Memory B cell (primary cell): ENCODE measurements at regions not wholly inside any gene's neighbourhood (a gene's known extent, or its start where the extent isn't known, plus 50 kb on each side); places are given as distances from the start of the nearest gene placed in this dataset.

Experiments
- ATAC-seq: fragments of 150-1000 bp; cut with Tn5 transposase; 2 replicates; pipeline ENCODE4 v1.10.0; 2021; ENCODE audit warnings: low read depth, mild to moderate bottlenecking, moderate library complexity
- DNase-seq, 2 donors: peaks; one replicate each; pipeline ENCODE4 v3.0.0; 2022; ENCODE audit warnings: low spot score in 2 of 2
- H3K27ac Mint-ChIP-seq: one replicate; pipeline ENCODE4 v1.8.0; 2022; ENCODE audit warnings: mild to moderate bottlenecking, moderate library complexity, mixed read lengths
- H3K27me3 Mint-ChIP-seq: one replicate; pipeline ENCODE4 v1.8.0; 2022; ENCODE audit warnings: mixed read lengths
- H3K36me3 Mint-ChIP-seq: one replicate; pipeline ENCODE4 v1.8.0; 2022; ENCODE audit warnings: mild to moderate bottlenecking, mixed read lengths
- H3K4me1 Mint-ChIP-seq: one replicate; pipeline ENCODE4 v1.8.0; 2022; ENCODE audit warnings: mixed read lengths
- H3K4me3 Mint-ChIP-seq: one replicate; pipeline ENCODE4 v1.8.0; 2022; ENCODE audit warnings: mild to moderate bottlenecking, moderate library complexity, mixed read lengths
- H3K9me3 Mint-ChIP-seq: one replicate; pipeline ENCODE4 v1.8.0; 2022; ENCODE audit warnings: mixed read lengths

DNA sequence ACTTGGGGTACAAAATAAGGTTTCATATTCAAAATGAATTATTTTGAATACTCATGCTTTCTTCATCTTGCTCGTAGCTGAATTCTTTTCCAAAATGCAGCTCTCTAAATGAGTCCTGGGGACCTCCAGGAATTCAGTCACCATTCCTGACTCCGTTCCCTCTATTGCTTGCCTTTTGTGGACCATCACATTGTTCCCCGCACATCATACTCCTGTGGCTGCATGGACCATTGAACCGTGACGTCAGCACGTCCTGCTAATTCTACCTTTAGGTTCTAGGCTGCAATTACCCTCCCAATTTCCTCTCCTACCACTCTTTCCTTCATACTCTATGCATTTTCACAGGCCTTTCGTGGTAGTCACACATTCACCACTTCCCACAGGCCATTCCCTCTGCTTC is 173.1 kb upstream of the ID4 start:
- Mint-ChIP-seq H3K4me3 (no peak overlapping the region), H3K4me1 (no peaks in the 10 kb centered on the region), H3K36me3 (no peaks in the 10 kb centered on the region), H3K27me3 (no peaks in the 10 kb centered on the region), H3K9me3 (peaks cover 8% of the 10 kb centered on the region), H3K27ac (no peak overlapping the region)
- no peak for DNase-seq
- ATAC-seq, result no peak

DNA sequence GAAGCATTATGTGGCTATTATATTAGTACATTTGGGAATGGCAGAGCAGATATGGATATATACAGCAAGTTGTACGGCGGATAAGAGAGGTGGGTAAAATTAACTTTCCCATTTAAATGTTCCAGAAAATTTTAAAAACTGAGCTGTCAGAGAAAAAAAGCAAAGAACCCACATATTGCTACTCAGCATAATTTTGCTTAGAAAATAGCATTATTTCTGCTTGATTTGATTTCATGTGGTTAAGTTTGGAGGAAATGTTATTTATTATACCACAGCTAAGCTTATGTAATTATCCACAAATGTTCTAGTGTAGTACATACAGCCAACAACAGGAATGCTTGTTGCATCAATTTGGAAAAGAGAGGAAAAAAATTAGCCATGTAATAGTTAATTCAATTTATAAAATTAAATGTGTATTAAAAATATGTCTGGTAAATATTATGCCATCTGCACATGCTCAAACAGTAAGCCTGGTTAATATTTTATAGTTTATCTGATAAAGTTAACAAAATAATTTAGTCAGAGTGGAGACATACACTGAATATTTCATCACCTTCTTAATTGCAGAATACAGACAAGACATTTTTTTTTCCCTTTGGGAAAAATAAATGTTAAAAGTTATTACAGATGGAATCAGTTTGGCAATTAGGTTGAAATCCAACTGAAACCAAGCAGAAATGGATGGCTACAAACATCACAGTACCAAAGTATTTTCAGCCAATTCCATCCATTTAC is 172.1 kb upstream of the ID4 start:
- no peaks in the 10 kb centered on the region for H3K27me3 Mint-ChIP-seq
- ATAC-seq (no peak), DNase-seq (no peak)
- H3K27ac Mint-ChIP-seq, result no peak overlapping the region
- no peaks in the 10 kb centered on the region for H3K36me3 Mint-ChIP-seq
- H3K4me3 Mint-ChIP-seq, result no peak overlapping the region
- H3K4me1 Mint-ChIP-seq, result no peaks in the 10 kb centered on the region
- peaks cover 8% of the 10 kb centered on the region for H3K9me3 Mint-ChIP-seq

DNA sequence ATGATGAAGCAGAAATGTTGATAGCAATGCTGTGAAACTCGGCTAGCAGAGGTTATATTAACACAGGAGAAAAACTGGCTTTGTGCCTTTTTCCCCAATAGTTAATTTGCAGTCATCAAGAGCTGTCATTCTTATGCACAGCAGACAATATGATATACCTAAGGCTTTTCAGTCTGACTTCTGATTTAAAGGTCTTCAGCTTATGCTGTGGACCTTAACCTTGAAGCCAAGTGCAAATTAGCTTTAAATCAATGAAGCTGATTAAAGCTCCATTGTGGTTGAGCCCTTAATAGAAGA is 171.6 kb upstream of the ID4 start:
- Mint-ChIP-seq H3K4me1 (no peaks in the 10 kb centered on the region), H3K27ac (no peak overlapping the region)
- DNase-seq, result no peak

DNA sequence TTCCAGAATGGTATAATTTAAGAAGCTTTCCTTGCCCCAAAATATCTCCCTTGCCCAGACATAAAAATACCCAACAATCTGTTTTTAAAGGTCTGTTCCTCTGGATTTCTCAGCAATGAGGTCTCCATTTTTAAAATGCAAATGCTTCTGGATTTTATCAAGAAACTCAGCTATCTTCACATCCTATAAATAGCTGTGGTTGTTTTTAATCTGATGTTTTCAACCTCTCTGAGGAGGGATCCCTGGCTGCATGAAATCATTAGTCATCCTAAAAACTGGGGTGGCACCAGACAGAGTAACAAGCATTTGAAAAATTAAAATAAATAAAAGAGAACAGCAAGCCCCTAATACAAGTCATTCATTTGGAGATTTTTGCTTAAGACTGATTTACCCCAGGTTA is 168.5 kb upstream of the ID4 start:
- Mint-ChIP-seq H3K36me3 (no peaks in the 10 kb centered on the region), H3K27me3 (peaks cover 2% of the 10 kb centered on the region), H3K9me3 (peaks cover 6% of the 10 kb centered on the region), H3K4me3 (no peak overlapping the region), H3K27ac (no peak overlapping the region), H3K4me1 (no peaks in the 10 kb centered on the region)
- DNase-seq, result no peak
- no peak for ATAC-seq

More for the DNA sequence above, 171.6 kb upstream of the ID4 start:
- no peak for ATAC-seq
- H3K27me3 Mint-ChIP-seq, result no peaks in the 10 kb centered on the region
- no peaks in the 10 kb centered on the region for H3K36me3 Mint-ChIP-seq
- H3K9me3 Mint-ChIP-seq, result peaks cover 8% of the 10 kb centered on the region
- no peak overlapping the region for H3K4me3 Mint-ChIP-seq

DNA sequence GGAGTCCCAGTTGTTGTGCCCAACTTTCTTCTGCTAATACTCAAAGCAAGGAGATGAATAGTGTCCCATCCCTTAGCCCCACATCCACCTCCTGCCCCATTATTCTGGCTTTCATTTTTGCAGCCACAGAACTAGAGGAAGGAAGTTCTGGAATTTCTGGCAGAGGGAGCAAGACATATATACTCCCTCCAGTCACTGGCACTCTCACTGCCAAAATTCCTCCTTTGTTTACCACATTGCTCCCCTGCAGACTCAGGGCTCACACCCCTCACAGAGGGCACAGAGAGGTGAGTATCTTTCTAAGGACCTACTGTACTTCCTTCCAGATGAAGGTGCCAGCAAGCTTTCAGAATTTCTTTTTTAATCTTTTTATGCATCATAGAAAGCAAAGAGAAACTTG is 168.0 kb upstream of the ID4 start:
- Mint-ChIP-seq H3K9me3 (peaks cover 4% of the 10 kb centered on the region), H3K27me3 (peaks cover 2% of the 10 kb centered on the region), H3K27ac (no peak overlapping the region), H3K4me1 (no peaks in the 10 kb centered on the region), H3K36me3 (no peaks in the 10 kb centered on the region), H3K4me3 (no peak overlapping the region)
- DNase-seq (no peak), ATAC-seq (no peak)

DNA sequence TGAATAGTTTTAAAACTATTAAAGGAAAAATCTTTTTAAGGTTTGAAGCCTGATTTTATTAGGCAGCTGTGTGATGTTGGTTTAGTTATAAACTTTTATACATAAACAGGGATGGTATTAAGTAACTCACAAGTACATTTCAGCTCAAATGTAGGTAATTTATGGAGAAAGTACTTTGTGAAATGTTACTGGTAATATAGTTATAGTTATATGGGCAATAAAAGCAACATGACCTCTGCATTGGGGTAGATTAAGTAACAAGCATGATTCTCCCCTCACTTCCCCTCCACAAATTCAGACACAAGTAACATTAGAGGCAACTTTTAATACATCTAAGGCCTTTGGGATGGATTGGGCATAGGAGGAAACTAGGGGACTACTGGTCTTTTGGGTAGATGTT is 154.3 kb upstream of the ID4 start:
- DNase-seq (no peak), ATAC-seq (no peak)
- H3K9me3 Mint-ChIP-seq, result peaks cover 6% of the 10 kb centered on the region
- H3K27ac Mint-ChIP-seq, result no peak overlapping the region
- no peaks in the 10 kb centered on the region for H3K27me3 Mint-ChIP-seq
- no peak overlapping the region for H3K4me3 Mint-ChIP-seq
- no peaks in the 10 kb centered on the region for H3K36me3 Mint-ChIP-seq
- no peaks in the 10 kb centered on the region for H3K4me1 Mint-ChIP-seq

DNA sequence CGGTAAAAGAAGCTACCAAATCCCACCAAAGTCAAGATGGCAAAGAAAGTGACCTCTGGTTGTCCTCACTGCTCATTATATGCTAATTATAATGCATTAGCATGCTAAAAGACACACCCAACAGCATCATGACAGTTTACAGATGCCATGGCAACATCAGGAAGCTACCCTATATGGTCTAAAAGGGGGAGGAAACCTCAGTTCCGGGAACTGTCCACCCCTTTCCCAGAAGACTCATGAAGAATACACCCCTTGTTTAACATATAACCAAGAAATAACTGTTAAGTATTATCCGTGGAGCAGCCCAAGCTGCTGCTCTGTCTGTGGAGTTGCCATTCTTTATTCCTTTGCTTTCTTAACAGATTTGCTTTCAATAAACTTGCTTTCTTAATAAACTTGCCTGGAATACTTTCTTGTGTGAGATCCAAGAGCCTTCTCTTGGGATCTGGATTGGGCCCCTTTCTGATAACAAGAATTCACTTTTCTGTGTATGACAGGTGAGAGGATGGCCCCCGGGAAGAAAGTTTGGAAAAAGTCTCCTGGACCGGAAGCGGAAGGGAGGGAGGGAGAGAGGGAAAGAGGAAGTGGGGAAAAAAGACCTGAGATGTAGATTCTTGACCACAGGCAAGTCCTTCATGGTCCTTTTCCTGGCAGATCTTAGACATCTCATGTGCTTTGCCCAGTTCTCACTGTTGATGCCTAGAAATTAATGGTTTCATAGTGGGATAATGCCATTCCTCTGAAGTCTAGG is 146.7 kb upstream of the ID4 start:
- Mint-ChIP-seq H3K4me1 (no peaks in the 10 kb centered on the region), H3K27ac (no peak overlapping the region), H3K27me3 (peaks cover 2% of the 10 kb centered on the region), H3K36me3 (no peaks in the 10 kb centered on the region), H3K4me3 (no peak overlapping the region), H3K9me3 (peaks cover 9% of the 10 kb centered on the region)
- no peak for DNase-seq
- no peak for ATAC-seq

DNA sequence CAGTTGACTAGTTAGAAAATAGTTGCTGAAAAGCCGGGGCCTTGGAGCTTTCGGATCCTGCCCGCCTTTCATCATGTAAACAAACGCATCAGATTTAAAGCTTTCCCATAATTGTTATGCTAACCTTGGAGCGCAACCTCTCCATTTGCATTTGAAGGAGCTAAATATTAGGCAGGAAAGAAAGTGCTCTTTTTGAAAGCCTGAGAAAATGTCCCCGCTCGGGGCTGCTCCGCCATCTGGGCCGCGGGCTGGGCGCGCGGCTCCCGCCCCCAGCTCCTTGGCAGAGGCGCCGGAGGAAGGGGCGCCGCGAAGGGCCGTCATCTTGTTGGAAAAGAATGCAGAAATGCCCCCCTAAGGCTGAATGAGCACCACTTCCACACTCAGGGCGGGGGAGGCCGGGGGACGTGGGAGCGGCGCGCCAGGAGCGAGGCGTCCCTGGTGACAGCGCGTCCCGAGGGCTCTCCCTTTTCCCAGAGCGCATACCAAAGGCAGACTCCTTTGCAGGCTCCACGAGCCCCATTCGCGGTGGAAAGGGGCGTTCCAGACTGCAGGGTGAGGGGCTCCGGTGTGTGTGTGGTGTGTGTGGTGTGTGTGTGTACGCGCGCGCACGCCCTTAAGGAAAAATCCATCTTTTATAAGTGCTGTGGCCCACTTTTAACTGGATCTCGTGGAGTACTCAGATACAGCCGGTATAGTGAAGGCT is 145.6 kb upstream of the ID4 start:
- no peaks in the 10 kb centered on the region for H3K36me3 Mint-ChIP-seq
- no peak for ATAC-seq
- H3K9me3 Mint-ChIP-seq, result peaks cover 8% of the 10 kb centered on the region
- H3K4me3 Mint-ChIP-seq, result no peak overlapping the region
- no peak overlapping the region for H3K27ac Mint-ChIP-seq
- peaks cover 2% of the 10 kb centered on the region for H3K27me3 Mint-ChIP-seq
- DNase-seq, result no peak
- no peaks in the 10 kb centered on the region for H3K4me1 Mint-ChIP-seq

DNA sequence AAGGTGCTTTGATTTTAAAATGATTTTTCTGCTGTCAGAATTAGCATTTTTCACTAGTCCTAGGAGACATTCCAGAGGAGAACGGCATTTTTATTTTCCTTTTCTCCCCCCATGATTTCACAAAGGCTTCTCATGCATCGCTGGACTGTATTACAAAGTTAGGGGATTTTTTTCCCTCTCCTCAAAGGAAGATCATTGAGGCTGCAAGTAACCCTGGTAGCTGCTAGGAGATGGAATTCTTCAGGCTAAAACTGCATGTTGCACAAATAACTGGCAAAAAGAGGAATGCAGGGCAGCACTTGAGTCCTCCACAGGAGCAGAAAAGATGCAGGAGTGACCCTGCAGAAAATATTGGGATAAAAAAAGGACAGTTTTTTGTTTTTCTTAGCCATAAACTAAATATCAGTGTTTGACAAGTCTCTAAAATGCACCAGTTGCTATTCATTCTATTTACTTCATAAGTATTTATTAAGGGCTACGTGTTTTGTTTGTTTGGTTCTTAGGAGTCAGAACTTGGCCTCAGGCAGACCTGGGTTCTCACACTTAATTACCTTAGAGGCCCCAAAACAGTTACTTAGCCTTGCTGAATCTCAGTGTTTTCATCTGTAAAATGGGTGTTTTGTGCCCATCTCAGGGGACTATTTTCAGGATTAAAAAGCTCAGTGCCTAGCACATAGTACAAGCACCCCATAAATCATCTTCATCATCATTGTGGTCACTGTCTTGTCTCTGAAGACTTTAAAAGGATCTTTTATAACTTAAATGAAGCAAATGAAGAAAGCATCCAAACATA is 144.5 kb upstream of the ID4 start:
- DNase-seq, result no peak
- no peak overlapping the region for H3K4me3 Mint-ChIP-seq
- no peak overlapping the region for H3K27ac Mint-ChIP-seq
- peaks cover 8% of the 10 kb centered on the region for H3K9me3 Mint-ChIP-seq
- no peaks in the 10 kb centered on the region for H3K36me3 Mint-ChIP-seq
- H3K27me3 Mint-ChIP-seq, result peaks cover 2% of the 10 kb centered on the region
- no peak for ATAC-seq
- H3K4me1 Mint-ChIP-seq, result no peaks in the 10 kb centered on the region

DNA sequence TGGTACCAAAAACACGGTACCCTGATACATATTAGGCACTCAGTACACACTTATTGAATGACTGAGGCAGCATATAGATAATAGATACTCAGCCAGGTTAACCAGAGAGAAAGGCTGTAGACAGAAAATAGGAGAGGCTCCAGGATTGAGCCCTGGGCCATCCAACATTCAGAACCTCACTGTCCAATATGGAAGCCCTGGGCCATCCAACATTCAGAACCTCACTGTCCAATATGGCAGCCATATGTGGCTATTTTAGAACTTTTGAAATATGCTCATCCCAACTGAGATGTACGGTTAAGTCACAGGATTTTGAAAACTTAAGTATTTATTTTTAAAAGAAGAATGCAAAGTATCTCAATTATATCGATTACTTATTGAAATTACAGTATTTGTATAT is 142.5 kb upstream of the ID4 start:
- Mint-ChIP-seq H3K27me3 (peaks cover 2% of the 10 kb centered on the region), H3K4me1 (no peaks in the 10 kb centered on the region), H3K9me3 (peaks cover 14% of the 10 kb centered on the region), H3K36me3 (peaks cover 2% of the 10 kb centered on the region), H3K4me3 (no peak overlapping the region), H3K27ac (no peak overlapping the region)
- ATAC-seq (no peak), DNase-seq (no peak)

DNA sequence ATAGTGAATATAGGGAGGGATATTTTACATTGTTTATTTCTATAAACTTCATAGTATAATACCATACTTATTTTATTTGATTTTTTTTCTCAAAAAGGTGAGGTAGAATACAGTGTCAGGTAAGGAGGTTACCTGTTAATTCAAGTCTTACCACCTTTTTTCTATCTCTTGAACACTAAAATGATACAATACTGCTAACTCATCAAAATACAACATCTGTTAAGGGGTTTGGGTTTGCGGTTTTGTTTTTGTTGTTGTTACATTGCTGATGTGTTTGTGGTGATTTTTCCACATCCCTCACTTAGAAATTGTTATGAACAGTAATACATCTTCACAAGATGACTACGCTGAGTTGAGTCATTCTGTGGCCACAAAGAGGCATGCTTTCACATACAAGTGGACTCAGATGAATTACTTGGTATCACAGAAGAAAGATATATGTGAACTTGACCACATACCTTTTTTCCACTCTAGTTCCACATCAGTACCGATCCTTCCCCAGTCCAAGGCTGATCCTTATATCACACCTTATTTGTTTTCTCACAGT is 139.4 kb upstream of the ID4 start:
- H3K27me3 Mint-ChIP-seq, result peaks cover 2% of the 10 kb centered on the region
- H3K27ac Mint-ChIP-seq, result no peak overlapping the region
- H3K4me1 Mint-ChIP-seq, result no peaks in the 10 kb centered on the region
- ATAC-seq (no peak), DNase-seq (no peak)
- H3K4me3 Mint-ChIP-seq, result no peak overlapping the region
- H3K36me3 Mint-ChIP-seq, result peaks cover 2% of the 10 kb centered on the region
- H3K9me3 Mint-ChIP-seq, result peaks cover 15% of the 10 kb centered on the region

DNA sequence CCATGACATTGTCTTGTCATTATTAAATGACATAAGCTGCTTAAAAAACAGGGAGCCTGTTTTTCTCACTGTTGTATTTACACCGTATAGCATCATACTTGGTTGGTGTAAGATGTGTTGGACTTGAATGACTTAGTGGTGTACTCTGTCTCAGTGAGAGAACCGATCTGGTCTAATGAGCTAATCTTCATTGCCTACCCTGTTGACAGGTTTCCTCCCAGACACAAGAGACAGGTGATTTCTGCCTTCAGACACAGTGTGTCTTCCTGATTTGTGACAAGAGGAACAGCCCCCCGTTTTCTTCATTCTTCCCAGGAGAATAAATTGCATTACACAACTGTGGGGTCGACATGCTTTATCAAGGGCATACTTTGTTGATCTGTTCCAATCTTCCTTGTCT is 137.2 kb upstream of the ID4 start:
- ATAC-seq (no peak), DNase-seq (no peak)
- no peak overlapping the region for H3K4me3 Mint-ChIP-seq
- H3K9me3 Mint-ChIP-seq, result peaks cover 13% of the 10 kb centered on the region
- H3K27me3 Mint-ChIP-seq, result no peaks in the 10 kb centered on the region
- peaks cover 2% of the 10 kb centered on the region for H3K36me3 Mint-ChIP-seq
- no peaks in the 10 kb centered on the region for H3K4me1 Mint-ChIP-seq
- no peak overlapping the region for H3K27ac Mint-ChIP-seq

DNA sequence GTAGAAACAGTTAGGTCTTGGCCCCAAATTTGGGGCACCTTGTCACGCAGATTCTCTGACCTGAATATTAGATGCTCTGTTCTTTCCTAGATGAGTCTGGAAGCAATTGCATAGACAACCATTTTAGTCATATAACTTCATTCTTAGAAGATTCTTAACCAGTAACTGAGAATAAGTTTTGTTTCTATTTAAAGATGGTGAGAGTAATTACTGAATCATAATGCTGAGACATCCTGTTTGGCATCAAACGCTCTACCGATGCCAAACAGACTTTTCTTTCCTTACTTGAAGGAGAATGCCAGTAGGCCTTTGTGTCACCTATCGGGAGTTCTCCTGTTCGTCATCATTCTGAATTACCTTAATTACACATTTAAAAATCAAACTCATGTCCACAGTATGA is 131.6 kb upstream of the ID4 start:
- Mint-ChIP-seq H3K27me3 (no peaks in the 10 kb centered on the region), H3K4me3 (no peak overlapping the region), H3K36me3 (no peaks in the 10 kb centered on the region), H3K9me3 (peaks cover 3% of the 10 kb centered on the region), H3K27ac (no peak overlapping the region), H3K4me1 (no peaks in the 10 kb centered on the region)
- no peak for DNase-seq
- ATAC-seq, result no peak
